ENCODE measurements at regions not wholly inside any gene's neighbourhood (a gene's known extent, or its start where the extent isn't known, plus 50 kb on each side); places are given as distances from the start of the nearest gene placed in this dataset.

DNA sequence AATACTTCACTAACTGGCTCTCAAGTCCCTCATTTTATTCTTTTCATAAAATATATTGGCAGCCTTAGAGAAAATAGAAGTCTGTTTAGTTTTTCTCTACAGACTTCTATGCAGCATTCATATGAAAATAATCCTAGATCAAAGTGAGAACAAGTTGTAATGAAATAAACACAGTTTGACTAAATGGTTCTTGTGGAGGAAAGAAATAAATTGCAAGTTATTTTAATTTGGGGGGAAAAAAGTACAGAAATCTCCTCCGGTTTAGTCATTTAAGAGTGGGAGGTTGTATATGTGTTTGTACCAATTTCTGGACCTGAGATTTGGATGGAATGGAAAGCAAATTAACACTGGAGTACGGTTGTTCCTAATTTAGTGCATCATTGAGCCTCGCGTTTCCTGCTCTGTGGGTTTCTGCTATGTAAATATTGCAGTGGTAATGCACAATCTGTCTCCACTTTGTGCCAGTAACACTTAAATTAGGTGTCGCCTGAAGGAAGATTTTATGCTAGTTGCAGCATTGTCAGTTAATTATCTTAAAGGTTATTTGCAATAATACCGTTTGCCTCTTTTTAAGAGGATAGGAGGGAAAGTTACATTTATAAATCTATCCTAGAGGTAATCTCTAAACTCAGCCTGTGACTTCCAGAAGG is 100.2 kb downstream of the ZIC5 start (continued):
- TF ChIP-seq, protein P1, sequence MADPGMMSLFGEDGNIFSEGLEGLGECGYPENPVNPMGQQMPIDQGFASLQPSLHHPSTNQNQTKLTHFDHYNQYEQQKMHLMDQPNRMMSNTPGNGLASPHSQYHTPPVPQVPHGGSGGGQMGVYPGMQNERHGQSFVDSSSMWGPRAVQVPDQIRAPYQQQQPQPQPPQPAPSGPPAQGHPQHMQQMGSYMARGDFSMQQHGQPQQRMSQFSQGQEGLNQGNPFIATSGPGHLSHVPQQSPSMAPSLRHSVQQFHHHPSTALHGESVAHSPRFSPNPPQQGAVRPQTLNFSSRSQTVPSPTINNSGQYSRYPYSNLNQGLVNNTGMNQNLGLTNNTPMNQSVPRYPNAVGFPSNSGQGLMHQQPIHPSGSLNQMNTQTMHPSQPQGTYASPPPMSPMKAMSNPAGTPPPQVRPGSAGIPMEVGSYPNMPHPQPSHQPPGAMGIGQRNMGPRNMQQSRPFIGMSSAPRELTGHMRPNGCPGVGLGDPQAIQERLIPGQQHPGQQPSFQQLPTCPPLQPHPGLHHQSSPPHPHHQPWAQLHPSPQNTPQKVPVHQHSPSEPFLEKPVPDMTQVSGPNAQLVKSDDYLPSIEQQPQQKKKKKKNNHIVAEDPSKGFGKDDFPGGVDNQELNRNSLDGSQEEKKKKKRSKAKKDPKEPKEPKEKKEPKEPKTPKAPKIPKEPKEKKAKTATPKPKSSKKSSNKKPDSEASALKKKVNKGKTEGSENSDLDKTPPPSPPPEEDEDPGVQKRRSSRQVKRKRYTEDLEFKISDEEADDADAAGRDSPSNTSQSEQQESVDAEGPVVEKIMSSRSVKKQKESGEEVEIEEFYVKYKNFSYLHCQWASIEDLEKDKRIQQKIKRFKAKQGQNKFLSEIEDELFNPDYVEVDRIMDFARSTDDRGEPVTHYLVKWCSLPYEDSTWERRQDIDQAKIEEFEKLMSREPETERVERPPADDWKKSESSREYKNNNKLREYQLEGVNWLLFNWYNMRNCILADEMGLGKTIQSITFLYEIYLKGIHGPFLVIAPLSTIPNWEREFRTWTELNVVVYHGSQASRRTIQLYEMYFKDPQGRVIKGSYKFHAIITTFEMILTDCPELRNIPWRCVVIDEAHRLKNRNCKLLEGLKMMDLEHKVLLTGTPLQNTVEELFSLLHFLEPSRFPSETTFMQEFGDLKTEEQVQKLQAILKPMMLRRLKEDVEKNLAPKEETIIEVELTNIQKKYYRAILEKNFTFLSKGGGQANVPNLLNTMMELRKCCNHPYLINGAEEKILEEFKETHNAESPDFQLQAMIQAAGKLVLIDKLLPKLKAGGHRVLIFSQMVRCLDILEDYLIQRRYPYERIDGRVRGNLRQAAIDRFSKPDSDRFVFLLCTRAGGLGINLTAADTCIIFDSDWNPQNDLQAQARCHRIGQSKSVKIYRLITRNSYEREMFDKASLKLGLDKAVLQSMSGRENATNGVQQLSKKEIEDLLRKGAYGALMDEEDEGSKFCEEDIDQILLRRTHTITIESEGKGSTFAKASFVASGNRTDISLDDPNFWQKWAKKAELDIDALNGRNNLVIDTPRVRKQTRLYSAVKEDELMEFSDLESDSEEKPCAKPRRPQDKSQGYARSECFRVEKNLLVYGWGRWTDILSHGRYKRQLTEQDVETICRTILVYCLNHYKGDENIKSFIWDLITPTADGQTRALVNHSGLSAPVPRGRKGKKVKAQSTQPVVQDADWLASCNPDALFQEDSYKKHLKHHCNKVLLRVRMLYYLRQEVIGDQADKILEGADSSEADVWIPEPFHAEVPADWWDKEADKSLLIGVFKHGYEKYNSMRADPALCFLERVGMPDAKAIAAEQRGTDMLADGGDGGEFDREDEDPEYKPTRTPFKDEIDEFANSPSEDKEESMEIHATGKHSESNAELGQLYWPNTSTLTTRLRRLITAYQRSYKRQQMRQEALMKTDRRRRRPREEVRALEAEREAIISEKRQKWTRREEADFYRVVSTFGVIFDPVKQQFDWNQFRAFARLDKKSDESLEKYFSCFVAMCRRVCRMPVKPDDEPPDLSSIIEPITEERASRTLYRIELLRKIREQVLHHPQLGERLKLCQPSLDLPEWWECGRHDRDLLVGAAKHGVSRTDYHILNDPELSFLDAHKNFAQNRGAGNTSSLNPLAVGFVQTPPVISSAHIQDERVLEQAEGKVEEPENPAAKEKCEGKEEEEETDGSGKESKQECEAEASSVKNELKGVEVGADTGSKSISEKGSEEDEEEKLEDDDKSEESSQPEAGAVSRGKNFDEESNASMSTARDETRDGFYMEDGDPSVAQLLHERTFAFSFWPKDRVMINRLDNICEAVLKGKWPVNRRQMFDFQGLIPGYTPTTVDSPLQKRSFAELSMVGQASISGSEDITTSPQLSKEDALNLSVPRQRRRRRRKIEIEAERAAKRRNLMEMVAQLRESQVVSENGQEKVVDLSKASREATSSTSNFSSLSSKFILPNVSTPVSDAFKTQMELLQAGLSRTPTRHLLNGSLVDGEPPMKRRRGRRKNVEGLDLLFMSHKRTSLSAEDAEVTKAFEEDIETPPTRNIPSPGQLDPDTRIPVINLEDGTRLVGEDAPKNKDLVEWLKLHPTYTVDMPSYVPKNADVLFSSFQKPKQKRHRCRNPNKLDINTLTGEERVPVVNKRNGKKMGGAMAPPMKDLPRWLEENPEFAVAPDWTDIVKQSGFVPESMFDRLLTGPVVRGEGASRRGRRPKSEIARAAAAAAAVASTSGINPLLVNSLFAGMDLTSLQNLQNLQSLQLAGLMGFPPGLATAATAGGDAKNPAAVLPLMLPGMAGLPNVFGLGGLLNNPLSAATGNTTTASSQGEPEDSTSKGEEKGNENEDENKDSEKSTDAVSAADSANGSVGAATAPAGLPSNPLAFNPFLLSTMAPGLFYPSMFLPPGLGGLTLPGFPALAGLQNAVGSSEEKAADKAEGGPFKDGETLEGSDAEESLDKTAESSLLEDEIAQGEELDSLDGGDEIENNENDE (IDR thresholded peaks at IDR 0.05; ENCODE audit: insufficient replicate concordance, low read length): no peak
- TF ChIP-seq EZH2 (IDR thresholded peaks at IDR 0.05; ENCODE audit: low read depth, low read length, severe bottlenecking) (no peak), TAF7 (optimal IDR thresholded peaks at IDR 0.05; ENCODE audit: borderline replicate concordance, low read depth, low read length) (no peak)

All from H1 (cell line).